KMS-11 (cell line): ENCODE measurements at regions not wholly inside any gene's neighbourhood (a gene's known extent, or its start where the extent isn't known, plus 50 kb on each side); places are given as distances from the start of the nearest gene placed in this dataset.

Experiments used
- H2AFZ ChIP-seq: fragments of 200-600 bp; sonication (generic); 2 replicates; pipeline ENCODE4 v1.6.1; 2016; ENCODE audit warnings: antibody characterized with exemption, mixed run types, low read depth
- H3K27ac ChIP-seq: fragments of 200-600 bp; sonication (generic); 2 replicates; pipeline ENCODE4 v1.6.1; 2016; ENCODE audit warnings: mild to moderate bottlenecking, mixed run types
- H3K27me3 ChIP-seq: fragments of 200-600 bp; sonication (generic); 2 replicates; pipeline ENCODE4 v1.6.1; 2017; ENCODE audit warnings: mild to moderate bottlenecking, low read depth, mixed run types, moderate library complexity; ENCODE audit not compliant: insufficient read depth
- H3K36me3 ChIP-seq: fragments of 200-600 bp; sonication (generic); 2 replicates; pipeline ENCODE4 v1.6.1; 2017; ENCODE audit warnings: mild to moderate bottlenecking, mixed run types; ENCODE audit not compliant: insufficient read depth
- H3K4me1 ChIP-seq: fragments of 200-600 bp; sonication (generic); 2 replicates; pipeline ENCODE4 v1.6.1; 2016; ENCODE audit warnings: mild to moderate bottlenecking, low read depth, mixed run types; ENCODE audit not compliant: poor library complexity, severe bottlenecking
- H3K4me2 ChIP-seq: fragments of 200-600 bp; sonication (generic); 2 replicates; pipeline ENCODE4 v1.7.0; 2016; ENCODE audit warnings: mild to moderate bottlenecking, mixed run types
- H3K4me3 ChIP-seq: fragments of 200-600 bp; sonication (generic); IDR thresholded peaks from 2 replicates; pipeline ENCODE4 v1.6.1; 2017; ENCODE audit warnings: low read depth, low read length, mixed read lengths; ENCODE audit not compliant: insufficient read depth
- H3K79me2 ChIP-seq: fragments of 200-600 bp; sonication (generic); 2 replicates; pipeline ENCODE4 v1.6.1; 2016; ENCODE audit warnings: low read depth, mixed run types; ENCODE audit not compliant: insufficient read depth
- H3K9ac ChIP-seq: fragments of 200-600 bp; sonication (generic); 2 replicates; pipeline ENCODE4 v1.6.1; 2016; ENCODE audit warnings: mild to moderate bottlenecking, mixed run types
- H4K20me1 ChIP-seq: fragments of 200-600 bp; sonication (generic); 2 replicates; pipeline ENCODE4 v1.6.1; 2016; ENCODE audit warnings: mild to moderate bottlenecking, mixed run types; ENCODE audit not compliant: insufficient read depth
- TF ChIP-seq, protein P1 (sequence below): fragments of 200-600 bp; sonication (generic); conservative IDR thresholded peaks from 2 replicates; pipeline ENCODE4 v1.6.1; 2017; ENCODE audit warnings: low read depth, mild to moderate bottlenecking, antibody characterized with exemption, low read length, moderate library complexity, mixed read lengths

DNA sequence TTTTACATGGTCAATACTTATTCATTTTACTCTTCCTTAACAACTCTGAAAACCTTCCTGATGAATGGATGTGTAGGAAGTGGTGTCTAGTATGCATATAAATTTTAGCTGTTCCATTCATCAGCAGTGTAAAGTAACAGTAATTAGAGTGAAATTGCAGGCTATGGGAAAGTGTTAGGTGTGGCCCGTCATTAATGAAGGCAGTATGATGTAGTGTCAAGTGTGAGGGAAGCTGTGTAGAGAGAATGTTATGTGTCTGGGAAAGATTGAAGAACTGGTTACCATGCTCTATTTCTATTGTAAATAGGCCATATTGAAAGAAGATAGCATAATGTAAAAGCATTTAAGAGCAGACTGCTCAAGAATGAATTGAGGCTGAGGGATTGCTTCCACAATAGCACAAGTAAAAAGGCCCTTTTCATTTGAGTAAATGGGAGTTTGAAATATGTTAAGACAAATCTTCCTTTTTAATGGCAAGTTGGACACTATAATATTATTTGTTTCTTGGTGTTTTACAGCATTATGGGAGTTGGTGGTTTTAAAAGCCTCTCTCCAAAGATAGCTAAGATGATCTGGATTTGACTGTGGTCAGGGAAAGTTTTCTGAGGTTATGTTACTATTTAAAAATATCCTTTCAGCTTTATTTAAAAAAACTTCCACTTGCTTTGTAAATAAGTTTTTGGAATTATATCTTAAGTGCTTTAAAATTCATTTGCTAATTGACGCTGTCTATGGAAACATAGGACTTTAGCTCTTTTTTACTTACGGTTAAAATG lies 401.0 kb upstream of the ZEB2 start:
- Histone ChIP-seq H4K20me1 (no peaks in the 10 kb centered on the region), H3K27me3 (no peaks in the 10 kb centered on the region), H3K27ac (no peak overlapping the region), H3K4me3 (no peak overlapping the region), H2AFZ (no peak overlapping the region), H3K4me2 (no peak overlapping the region), H3K79me2 (no peaks in the 10 kb centered on the region), H3K9ac (no peak overlapping the region), H3K36me3 (no peaks in the 10 kb centered on the region), H3K4me1 (no peaks in the 10 kb centered on the region)
- TF ChIP-seq, protein P1, sequence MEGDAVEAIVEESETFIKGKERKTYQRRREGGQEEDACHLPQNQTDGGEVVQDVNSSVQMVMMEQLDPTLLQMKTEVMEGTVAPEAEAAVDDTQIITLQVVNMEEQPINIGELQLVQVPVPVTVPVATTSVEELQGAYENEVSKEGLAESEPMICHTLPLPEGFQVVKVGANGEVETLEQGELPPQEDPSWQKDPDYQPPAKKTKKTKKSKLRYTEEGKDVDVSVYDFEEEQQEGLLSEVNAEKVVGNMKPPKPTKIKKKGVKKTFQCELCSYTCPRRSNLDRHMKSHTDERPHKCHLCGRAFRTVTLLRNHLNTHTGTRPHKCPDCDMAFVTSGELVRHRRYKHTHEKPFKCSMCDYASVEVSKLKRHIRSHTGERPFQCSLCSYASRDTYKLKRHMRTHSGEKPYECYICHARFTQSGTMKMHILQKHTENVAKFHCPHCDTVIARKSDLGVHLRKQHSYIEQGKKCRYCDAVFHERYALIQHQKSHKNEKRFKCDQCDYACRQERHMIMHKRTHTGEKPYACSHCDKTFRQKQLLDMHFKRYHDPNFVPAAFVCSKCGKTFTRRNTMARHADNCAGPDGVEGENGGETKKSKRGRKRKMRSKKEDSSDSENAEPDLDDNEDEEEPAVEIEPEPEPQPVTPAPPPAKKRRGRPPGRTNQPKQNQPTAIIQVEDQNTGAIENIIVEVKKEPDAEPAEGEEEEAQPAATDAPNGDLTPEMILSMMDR: no peak

DNA sequence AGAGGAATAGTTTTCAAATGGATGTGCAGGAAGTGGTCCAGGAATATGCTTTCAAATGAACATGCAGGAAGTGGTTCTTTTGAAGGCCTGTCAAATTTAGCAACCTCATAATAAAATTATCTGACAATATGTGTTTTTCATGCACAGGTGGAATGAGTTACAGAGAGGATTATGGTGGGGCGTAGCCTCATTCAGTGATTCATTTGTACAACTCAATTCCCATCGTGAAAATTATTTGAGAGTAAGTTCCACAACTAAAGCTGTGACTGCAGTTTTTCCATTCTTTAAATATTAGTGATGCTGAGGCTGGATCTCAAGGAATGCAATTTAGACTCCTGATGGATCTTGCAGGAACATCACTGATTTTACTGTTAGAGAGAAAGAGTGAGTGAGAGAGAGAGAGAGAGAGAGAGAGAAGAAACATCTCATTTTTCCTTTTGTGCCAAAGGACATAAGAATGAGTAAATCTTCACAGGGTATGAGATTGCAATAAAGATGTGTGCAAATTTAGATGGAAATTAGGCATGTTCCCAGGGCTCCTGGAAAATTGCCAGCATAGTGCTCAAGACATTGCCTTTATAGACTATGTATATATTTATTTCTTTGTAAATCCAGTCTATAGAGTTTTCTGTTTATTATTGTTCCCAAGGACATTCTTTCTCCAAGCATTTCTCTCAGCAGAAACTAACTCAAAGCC lies 394.9 kb upstream of the ZEB2 start:
- Histone ChIP-seq H3K4me3 (no peak overlapping the region), H3K4me1 (no peaks in the 10 kb centered on the region), H3K27me3 (no peaks in the 10 kb centered on the region), H3K79me2 (no peaks in the 10 kb centered on the region), H2AFZ (no peak overlapping the region), H3K27ac (no peak overlapping the region), H3K36me3 (no peaks in the 10 kb centered on the region), H3K4me2 (no peak overlapping the region), H4K20me1 (no peaks in the 10 kb centered on the region), H3K9ac (no peak overlapping the region)
- TF ChIP-seq, protein P1: no peak

DNA sequence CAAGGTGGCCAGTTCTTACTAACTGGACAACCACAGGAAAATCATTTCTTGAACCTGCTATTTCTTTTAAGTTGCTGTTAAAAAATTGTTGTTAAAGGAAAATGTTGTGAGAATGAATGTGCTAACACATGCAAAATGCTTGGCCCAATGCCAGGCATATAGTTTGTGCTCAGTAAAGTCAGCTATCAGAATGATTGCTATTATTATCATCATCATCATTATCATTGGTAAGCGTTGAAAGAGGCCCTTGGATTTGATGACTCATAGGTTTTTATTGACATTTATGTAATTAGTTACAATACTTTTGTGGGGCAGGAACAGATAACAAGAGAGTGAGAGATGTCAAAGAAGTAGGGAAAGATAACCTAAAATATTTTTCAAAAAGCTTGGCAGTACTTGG lies 394.2 kb upstream of the ZEB2 start:
- Histone ChIP-seq H3K27me3 (no peaks in the 10 kb centered on the region), H3K27ac (no peak overlapping the region), H3K4me1 (no peaks in the 10 kb centered on the region), H3K9ac (no peak overlapping the region), H4K20me1 (no peaks in the 10 kb centered on the region), H3K4me2 (no peak overlapping the region), H2AFZ (no peak overlapping the region), H3K79me2 (no peaks in the 10 kb centered on the region), H3K36me3 (no peaks in the 10 kb centered on the region), H3K4me3 (no peak overlapping the region)
- TF ChIP-seq, protein P1: no peak

DNA sequence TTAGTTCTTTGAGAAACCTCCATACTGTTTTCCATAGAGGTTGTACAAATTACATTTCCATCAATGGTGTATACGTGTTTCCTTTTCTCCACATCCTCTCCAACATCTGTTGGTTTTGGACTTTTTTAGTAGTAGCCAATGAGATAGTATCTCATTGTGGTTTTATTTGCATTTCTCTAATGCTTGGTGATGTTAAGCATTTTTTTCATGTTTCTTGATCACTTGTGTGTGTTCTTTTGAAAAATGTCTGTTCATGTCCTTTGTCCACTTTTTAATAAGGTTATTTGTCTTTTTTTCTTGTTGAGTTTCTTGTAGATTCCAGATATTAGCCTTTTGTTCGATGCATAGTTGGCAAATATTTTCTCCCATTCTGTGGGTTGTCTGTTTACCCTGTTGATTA lies 392.3 kb upstream of the ZEB2 start:
- H3K27me3 ChIP-seq: no peaks in the 10 kb centered on the region
- no peak overlapping the region for H3K4me3 ChIP-seq
- H3K4me1 ChIP-seq: no peaks in the 10 kb centered on the region
- no peaks in the 10 kb centered on the region for H3K79me2 ChIP-seq
- H3K36me3 ChIP-seq: no peaks in the 10 kb centered on the region
- no peak overlapping the region for H3K9ac ChIP-seq
- TF ChIP-seq, protein P1: no peak
- no peaks in the 10 kb centered on the region for H4K20me1 ChIP-seq
- no peak overlapping the region for H2AFZ ChIP-seq
- no peak overlapping the region for H3K4me2 ChIP-seq
- no peak overlapping the region for H3K27ac ChIP-seq
